ENCODE measurements at regions not wholly inside any gene's neighbourhood (a gene's known extent, or its start where the extent isn't known, plus 50 kb on each side); places are given as distances from the start of the nearest gene placed in this dataset.
A peak's percentile ranks its signal among the peaks of the same experiment; 100 is the strongest.
"Not testable (repeated sequence)": the region's sequence is repeated elsewhere in the genome, so short reads cannot be mapped to it uniquely, and the experiment has no call there.

DNA sequence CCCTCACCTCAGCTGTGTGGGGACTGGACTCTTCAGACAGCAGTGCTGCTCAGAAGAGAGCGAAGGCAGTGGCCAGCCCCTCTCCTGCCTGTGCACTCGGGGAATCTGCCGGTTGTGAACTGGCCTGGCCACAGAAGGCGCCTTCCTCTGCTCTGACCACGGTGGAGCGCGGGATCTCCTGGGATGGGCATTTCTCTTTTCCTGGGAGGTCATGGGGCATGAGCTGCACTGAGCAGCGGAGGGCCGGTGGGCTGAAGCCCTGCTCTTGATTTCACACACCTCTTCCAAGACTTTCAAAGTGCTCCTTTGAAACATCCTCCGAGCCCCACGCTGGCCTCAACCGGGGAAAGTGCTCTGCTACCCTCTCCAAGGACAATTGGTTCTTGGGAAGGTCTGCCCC, 125.6 kb upstream of the FAM20C start:
- no peaks in the 10 kb centered on the region for H3K36me3 ChIP-seq (ENCODE audit: control insufficient read depth, insufficient read depth, low read length)
- DNase-seq (ENCODE audit: low read depth): no peak
- no peaks in the 10 kb centered on the region for H3K27me3 ChIP-seq (ENCODE audit: control insufficient read depth, insufficient read depth, low read length)
- no peak overlapping the region for H3K4me3 ChIP-seq (ENCODE audit: low read depth, low read length)
- TF ChIP-seq, protein P1, sequence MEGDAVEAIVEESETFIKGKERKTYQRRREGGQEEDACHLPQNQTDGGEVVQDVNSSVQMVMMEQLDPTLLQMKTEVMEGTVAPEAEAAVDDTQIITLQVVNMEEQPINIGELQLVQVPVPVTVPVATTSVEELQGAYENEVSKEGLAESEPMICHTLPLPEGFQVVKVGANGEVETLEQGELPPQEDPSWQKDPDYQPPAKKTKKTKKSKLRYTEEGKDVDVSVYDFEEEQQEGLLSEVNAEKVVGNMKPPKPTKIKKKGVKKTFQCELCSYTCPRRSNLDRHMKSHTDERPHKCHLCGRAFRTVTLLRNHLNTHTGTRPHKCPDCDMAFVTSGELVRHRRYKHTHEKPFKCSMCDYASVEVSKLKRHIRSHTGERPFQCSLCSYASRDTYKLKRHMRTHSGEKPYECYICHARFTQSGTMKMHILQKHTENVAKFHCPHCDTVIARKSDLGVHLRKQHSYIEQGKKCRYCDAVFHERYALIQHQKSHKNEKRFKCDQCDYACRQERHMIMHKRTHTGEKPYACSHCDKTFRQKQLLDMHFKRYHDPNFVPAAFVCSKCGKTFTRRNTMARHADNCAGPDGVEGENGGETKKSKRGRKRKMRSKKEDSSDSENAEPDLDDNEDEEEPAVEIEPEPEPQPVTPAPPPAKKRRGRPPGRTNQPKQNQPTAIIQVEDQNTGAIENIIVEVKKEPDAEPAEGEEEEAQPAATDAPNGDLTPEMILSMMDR (IDR thresholded peaks at IDR 0.05; ENCODE audit: insufficient read depth, low read length, poor library complexity, severe bottlenecking): no peak

DNA sequence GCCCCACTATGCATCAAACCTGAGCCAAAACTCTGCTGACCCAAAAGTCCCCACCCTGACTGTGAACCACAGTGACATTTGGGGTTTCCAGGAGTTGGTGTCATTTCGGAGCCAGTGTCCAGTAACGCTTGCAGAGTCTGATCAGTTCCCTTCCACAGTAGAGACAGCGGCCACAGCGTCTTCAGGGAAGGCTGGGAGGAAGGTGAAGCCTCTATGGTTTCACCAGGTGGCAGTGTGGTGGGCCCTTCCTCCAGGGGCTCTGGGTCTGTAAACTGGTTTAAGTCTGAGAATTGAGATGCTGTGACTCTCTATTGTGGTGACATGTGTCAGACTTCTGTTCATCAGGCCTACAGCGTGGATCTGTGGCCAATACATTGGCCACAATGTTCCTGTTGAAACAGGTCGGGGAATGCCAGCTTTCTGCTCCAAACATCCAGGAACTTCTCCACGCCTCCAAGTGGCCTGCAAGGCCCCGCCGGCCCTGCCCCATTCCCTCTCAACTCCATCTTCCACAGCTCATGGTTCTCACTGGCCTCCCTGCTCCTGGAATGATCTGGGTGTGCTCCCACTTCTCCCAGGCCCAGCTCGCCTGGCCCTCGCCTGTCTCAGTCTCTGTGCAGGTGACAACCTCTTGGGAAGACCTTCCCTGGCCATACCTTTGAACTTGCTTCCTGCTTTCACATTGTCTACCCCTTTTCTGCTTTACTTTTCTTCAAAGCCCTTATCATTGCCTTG, 124.5 kb upstream of the FAM20C start:
- TF ChIP-seq, protein P1 (IDR thresholded peaks at IDR 0.05; ENCODE audit: insufficient read depth, low read length, poor library complexity, severe bottlenecking): peak; percentile 3
- Histone ChIP-seq H3K36me3 (ENCODE audit: control insufficient read depth, insufficient read depth, low read length) (no peaks in the 10 kb centered on the region), H3K27me3 (ENCODE audit: control insufficient read depth, insufficient read depth, low read length) (no peaks in the 10 kb centered on the region), H3K4me3 (ENCODE audit: low read depth, low read length) (no peak overlapping the region)
- DNase-seq (ENCODE audit: low read depth): no peak

DNA sequence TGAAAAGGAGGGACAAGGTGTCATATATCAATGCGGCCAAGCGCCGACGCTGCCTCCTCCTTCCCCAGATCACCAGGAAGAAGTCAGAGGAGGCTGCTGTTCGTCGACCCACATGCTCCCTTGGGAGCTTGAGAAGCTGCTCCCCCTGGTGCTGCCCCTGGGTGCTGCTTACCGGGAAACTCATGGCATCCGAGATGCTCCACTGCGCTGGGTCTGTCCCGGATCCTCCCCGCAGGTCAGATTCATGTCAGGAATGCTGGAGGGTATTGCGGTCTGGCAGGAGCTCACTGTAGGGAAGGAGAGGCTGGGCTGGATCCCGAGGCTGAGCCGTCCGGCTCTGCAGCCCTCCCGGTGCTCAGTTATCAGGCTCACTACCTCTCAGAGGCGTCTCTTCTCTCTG, 123.7 kb upstream of the FAM20C start:
- Histone ChIP-seq H3K36me3 (ENCODE audit: control insufficient read depth, insufficient read depth, low read length) (no peaks in the 10 kb centered on the region), H3K4me3 (ENCODE audit: low read depth, low read length) (no peak overlapping the region), H3K27me3 (ENCODE audit: control insufficient read depth, insufficient read depth, low read length) (no peaks in the 10 kb centered on the region)
- TF ChIP-seq, protein P1 (IDR thresholded peaks at IDR 0.05; ENCODE audit: insufficient read depth, low read length, poor library complexity, severe bottlenecking): peak; percentile 46
- DNase-seq (ENCODE audit: low read depth): no peak

DNA sequence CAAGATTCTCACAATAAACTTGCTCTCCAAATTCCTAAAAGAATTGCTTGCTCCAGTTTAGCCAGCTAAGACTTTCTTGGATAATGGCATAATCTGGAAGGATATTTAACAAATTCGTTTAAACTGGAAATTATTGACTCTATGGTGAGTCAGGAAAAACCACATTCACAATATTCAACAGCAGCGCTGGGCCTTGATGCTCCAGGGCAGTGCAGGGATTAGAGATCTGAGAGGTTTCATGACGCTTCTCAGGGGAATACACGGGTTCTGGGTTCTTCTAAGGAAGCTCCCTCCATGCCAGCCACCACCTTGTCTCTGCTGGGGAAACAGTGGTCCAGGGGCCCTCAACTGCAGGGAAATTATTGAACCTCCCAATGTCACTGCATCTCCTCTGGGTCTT, 123.3 kb upstream of the FAM20C start:
- H3K27me3 ChIP-seq (ENCODE audit: control insufficient read depth, insufficient read depth, low read length); H3K4me3 ChIP-seq (ENCODE audit: low read depth, low read length); H3K36me3 ChIP-seq (ENCODE audit: control insufficient read depth, insufficient read depth, low read length); DNase-seq (ENCODE audit: low read depth): not testable (repeated sequence)

DNA sequence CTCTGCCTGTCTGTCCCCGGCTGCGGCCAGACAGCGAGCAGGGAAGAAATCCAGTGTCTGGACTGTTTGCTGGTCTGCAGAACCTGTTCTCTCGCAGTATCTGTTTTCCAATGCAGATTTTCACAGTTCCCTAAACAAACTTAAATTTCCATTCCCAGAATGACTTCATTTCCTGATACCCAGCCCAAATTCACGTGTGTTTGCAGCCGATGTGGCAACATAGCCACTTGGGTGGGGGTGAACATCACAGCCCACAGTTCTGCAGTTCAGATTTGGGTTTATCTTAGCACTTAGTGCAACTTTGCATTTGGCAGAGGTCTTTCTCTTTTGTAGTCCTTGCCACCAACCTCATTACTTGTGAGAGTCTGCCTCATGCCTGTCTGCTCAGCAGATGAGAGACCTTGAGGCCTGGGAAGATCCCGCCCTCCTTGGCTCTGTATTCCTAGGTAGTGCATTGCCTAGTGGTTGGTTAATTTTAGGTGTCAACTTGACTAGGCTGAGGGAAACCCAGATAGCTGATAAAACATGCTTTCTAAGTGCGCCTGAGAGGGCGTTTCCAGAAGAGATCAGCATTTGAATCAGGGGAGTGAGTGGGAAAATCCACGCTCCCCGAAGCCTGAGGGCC, 122.8 kb upstream of the FAM20C start:
- H3K27me3 ChIP-seq (ENCODE audit: control insufficient read depth, insufficient read depth, low read length); H3K4me3 ChIP-seq (ENCODE audit: low read depth, low read length); H3K36me3 ChIP-seq (ENCODE audit: control insufficient read depth, insufficient read depth, low read length); DNase-seq (ENCODE audit: low read depth): not testable (repeated sequence)

DNA sequence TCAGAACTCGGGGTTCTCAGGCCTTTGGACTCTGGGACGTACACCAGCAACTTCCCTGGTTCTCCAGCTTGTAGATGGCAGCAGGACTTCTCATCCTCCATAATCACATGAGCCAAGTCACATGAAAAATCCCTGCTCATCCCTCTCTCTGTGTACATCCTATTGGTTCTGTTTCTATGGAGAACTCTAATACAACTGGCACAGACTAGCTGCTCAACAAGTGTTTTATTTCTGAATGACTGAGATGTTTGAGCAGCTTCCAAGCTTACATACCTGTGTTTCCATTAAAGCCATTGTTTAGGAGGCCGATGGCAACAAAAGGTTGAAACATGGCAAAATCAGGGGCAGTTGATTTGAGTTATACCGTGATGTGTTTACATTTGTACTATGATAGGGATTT, 122.2 kb upstream of the FAM20C start:
- H3K27me3 ChIP-seq (ENCODE audit: control insufficient read depth, insufficient read depth, low read length); H3K4me3 ChIP-seq (ENCODE audit: low read depth, low read length); H3K36me3 ChIP-seq (ENCODE audit: control insufficient read depth, insufficient read depth, low read length); DNase-seq (ENCODE audit: low read depth): not testable (repeated sequence)

DNA sequence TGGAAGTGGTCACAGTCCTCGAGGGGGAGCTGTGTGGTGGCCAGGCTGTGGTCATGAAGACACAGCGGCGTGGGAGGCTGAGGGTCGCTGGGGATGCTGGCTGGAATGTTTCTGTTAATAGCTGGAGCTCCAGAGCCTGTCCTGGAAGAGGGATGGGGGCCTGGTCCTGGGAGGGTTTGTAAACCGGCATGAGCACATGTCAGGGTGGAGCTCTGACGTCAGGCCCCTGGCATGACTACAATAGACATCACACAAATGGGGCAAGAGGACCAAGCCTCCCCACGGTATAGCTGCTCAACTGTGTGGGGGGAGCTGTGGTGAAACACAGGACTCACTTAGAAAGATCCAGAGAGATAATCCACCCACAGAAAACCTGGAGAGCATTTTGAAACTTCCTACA, 121.4 kb upstream of the FAM20C start:
- H3K27me3 ChIP-seq (ENCODE audit: control insufficient read depth, insufficient read depth, low read length); H3K36me3 ChIP-seq (ENCODE audit: control insufficient read depth, insufficient read depth, low read length); DNase-seq (ENCODE audit: low read depth); H3K4me3 ChIP-seq (ENCODE audit: low read depth, low read length): not testable (repeated sequence)

DNA sequence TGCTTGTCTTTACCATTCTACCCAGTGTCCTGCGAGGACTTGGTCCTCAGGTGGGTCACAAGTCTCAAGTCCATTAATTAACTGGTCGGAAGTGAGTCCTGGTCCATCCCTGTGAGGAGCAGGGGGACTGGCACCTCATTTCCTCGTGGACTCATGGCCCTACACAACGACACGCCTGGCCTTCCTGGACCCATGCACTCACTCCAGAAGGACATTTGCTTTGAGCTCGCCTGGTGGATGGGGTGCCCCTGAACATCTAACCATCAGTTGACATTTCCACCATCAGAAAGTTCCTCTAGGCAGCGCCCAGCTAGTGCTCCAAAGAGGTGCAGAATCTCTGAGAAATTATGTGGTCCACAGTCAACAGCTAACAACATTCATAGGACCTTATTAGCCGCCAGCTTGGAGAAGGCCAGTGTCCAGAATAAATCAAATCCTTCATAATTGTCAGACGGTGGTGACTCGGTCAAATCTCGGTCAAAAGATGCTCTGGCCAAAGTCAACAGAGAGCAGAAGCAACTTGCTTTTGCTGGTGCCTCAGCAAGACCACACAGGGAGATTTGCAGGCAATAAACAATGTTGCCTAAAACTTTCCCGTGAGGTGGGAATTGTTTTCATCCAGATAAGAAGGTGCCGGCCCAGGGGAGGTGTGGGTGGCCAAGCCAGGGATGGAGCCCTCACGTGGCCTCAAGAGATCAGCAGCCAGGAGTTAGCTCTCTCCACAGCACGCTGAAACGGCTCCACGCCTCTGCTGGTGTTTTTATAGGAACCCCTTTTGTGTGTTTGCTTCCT, 119.9 kb upstream of the FAM20C start:
- not testable (repeated sequence) for H3K27me3 ChIP-seq (ENCODE audit: control insufficient read depth, insufficient read depth, low read length); DNase-seq (ENCODE audit: low read depth); H3K36me3 ChIP-seq (ENCODE audit: control insufficient read depth, insufficient read depth, low read length); H3K4me3 ChIP-seq (ENCODE audit: low read depth, low read length)

DNA sequence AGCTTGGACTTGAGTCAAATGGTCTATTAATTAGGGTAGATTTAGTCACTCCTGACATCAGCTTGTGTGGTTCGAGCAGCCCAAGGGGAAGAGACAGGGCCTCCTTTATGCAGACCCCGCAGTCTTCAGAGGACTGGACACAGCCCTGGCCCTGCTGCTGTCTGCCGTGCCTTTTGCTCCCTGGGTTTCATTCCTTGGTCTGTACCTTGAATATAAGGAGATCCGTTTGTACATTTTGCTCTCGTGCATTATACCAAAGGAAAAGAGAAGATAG, 119.4 kb upstream of the FAM20C start:
- H3K4me3 ChIP-seq (ENCODE audit: low read depth, low read length); H3K27me3 ChIP-seq (ENCODE audit: control insufficient read depth, insufficient read depth, low read length); H3K36me3 ChIP-seq (ENCODE audit: control insufficient read depth, insufficient read depth, low read length); DNase-seq (ENCODE audit: low read depth): not testable (repeated sequence)

DNA sequence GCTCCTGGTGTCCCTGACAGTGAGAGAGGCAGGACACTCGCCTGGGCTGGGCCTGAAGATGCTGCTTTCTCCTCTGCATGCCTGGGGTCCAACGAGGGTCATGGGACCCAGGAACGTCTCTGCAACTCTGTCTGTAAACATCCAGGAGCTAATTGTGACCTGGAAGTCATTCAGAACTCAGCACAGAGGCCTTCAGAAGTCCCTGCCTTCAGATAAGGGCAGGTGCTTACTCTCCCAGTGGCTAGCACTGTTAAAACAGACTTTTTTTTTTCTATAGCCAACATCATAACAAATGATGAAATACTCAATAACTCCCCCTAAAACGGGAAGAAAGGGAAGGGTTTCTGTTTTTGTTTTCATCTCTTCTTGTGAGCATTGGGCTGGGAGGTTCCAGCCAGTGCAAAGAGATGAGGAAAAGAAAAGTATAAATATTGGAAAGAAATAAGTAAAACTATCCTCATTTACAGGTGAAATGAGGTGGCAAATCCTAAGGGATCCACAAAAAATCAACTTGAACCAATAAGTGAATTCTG, 118.3 kb upstream of the FAM20C start:
- not testable (repeated sequence) for H3K4me3 ChIP-seq (ENCODE audit: low read depth, low read length); DNase-seq (ENCODE audit: low read depth); H3K36me3 ChIP-seq (ENCODE audit: control insufficient read depth, insufficient read depth, low read length); H3K27me3 ChIP-seq (ENCODE audit: control insufficient read depth, insufficient read depth, low read length)

DNA sequence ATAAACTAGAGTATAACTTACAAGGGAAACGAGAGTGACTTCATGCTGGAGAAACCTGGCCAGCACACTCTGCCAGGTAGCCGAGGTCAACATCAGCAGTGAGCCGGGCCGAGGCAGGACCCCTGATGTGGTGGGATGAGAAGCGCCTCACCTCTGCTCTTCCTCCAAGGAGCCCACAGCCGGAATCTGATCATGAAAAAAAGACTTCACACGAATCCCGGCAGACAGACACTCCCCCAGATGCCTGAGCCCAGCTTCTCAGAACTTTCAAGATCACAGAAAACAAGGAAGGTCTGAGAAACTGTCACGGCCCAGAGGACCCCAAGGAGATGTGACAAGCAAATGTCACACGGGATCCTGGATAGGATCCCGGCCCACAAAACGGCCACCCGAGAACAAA, 116.9 kb upstream of the FAM20C start:
- H3K27me3 ChIP-seq (ENCODE audit: control insufficient read depth, insufficient read depth, low read length); H3K4me3 ChIP-seq (ENCODE audit: low read depth, low read length); H3K36me3 ChIP-seq (ENCODE audit: control insufficient read depth, insufficient read depth, low read length); DNase-seq (ENCODE audit: low read depth): not testable (repeated sequence)

Data from kidney epithelial cell (primary cell).